ENCODE measurements at regions not wholly inside any gene's neighbourhood (a gene's known extent, or its start where the extent isn't known, plus 50 kb on each side); places are given as distances from the start of the nearest gene placed in this dataset.

DNA sequence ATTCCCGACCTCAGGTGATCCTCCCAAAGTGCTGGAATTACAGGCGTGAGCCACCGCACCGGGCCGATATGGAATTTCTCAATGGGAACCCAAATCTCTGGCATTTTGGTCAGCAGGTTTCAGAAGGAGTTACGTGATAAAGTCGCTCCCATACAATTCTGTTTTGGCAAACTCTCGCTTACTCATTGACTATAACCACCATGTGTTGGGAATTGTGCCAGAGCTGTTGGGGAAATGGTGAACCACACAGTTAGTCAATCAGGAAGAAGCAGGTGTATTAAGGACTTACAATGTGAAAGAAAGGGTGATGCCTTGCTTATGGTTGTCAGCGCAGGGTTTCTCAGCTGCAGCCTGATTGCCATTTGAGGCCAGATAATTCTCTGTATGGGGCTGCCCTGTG is 410.5 kb downstream of the QKI start:
- no peak for DNase-seq

DNA sequence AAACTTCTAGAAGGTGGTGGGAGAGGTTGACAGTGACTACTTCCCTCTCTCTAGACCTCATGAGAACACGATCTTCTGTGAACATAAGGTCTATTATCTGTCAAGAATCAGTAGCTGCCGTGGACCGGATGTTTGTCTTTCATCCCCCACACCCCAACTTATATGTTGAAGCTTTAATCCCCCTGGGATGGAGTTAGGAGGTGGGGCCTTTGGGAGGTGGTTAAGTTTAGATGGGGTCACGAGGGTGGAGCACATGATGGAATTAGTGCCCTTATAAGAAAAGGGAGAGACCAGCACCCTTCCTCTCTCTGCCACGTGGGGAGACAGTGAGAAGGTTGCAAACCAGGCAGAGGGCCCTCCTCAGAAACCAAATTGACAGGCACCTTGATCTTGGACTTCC is 409.1 kb downstream of the QKI start:
- DNase-seq = no peak

DNA sequence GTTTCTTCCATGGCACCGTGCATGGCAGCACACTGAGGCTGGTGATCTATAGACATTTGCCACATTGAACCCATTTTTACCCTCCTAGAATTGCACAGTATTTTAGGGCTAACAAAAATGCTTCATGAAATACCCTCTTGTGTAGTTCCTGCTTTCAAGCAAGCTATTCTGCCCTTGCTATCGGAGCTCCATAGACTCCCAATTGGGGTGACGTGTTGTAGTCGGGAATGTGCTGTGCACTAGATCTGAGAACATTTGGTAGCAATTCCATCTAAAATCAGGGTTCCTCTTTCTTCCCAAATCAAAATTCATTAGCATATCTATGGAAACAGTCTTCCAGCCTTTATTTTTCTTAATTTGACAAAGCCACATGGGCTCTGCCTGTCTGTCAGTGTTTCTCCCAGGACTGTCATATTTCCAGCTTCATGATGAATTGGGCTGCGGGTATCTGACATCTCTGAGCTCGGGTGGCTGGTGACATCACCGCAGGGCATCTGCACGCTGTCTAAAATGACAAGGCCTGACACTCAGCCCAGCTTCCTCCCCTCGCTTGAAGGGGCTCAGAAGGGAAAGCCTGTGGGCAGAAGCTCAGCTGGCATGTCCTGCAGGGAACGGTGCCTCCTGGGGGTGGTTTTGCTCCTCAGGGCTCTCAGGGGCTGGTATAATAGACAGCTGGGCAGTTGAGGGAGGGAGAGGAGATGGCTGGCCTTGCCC is 406.4 kb downstream of the QKI start:
- no peak for DNase-seq

DNA sequence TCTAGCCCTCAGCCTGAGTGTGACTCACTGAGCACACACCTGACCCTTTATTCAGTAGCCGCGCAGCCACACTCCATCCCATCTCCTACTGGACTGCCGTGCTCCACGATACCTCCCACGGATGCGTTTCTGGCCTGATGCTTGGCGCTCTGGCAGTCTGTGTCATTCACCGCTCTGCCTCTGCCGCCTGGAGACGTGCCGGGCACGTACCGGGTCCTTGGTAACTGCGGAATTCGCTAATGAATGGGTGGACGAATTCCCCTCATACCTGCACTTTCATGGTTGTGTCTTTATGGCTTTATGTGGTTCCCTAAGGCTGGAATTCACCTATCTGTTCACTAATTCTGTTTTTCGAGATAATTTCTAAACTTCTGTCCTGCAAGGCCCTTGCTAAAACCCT is 405.7 kb downstream of the QKI start:
- no peak for DNase-seq

DNA sequence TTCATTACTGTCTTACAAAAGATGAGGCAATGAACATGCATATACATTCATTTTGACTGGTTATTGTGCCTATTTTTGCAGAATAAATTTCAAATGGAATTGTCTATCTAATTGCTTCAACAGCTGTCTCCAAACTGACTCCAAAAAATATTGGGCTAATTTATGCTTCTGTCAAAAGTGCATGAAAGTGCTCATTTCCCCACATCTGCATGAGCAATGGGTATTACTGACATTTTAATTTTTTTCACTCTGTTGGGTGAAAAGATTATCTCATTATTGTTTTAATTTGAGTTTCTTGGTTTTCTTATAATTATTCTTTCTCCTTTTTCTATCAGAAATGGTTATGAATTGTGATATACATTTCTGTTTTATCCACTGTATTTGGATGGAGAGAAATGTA is 404.2 kb downstream of the QKI start:
- no peak for DNase-seq

DNA sequence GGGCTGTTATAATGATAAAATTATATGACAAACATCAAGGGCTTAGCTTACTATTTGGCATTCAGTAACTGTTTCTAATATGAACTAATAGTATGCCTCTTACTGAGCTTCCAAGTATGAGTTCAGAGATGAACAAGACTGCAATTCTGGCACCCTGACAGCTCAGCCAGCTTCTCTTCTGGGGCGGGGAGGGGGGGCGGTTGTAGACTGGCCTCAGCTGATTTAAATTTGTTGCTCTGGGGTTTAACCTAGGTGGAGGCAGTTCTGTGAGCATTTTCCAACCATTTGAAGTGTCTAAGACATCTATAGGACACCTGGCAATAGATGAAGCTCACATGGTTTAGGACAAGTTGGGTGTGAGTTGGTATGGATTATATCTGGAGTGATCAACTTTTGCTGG is 401.9 kb downstream of the QKI start:
- DNase-seq = no peak

DNA sequence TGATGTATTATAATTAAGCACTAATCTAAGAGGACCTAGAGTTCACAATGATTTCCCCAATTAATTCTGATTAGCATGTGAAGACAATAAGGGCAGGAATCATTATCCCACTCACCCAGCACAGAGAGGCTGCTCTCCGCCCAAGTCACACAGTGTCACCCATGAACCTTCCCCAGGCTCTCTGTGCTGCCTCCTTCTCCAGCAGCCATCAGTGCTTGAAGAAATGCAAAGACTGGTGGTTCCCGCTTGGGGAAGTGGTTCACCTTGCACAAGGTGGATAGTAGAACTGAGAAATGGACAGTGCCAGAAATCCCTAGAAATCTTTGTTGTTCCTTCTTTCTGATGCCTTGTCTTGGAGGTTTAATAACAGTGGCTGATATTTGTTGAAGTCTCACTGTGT is 401.3 kb downstream of the QKI start:
- no peak for DNase-seq

DNA sequence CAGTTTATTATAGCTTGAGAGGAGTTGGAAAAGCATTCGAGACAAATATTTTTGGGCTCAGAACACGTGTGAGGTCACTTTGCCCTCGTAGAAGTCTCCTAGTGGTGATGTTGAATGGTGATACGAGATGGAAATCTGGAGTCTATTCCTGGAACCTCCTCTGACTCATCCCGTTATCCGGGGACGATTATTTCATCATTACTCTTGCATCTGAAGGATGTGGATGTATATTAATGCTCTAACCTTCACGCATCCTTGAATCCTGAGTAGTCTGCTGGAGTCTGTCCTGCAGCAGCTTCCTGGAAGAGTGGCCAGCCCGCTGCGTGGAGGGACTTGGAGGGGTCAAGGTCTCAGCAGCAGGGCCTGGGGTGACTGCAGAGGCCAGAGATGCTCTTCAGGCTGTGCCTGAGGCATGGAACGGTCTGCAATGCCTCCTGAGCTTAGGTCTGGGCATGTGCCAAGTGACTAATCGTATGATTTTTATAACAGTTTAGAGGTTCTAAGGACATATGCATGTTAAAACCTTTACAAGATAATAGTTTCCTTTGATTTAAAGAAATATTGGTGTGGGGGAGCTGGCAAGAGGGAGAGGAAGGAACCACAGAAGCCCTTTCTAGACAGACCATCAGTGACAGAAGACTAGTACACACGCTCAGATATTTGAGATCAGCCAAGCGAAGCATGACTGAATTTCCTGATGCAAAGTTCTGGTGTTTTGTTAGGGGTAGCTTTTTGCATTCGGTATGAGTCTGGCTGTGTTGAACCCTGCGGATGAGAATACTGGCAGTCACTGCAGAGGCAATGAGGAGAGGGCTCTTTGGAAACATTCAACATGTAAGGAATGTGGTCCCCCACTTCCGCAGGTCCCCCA is 400.2 kb downstream of the QKI start:
- no peak for DNase-seq

DNA sequence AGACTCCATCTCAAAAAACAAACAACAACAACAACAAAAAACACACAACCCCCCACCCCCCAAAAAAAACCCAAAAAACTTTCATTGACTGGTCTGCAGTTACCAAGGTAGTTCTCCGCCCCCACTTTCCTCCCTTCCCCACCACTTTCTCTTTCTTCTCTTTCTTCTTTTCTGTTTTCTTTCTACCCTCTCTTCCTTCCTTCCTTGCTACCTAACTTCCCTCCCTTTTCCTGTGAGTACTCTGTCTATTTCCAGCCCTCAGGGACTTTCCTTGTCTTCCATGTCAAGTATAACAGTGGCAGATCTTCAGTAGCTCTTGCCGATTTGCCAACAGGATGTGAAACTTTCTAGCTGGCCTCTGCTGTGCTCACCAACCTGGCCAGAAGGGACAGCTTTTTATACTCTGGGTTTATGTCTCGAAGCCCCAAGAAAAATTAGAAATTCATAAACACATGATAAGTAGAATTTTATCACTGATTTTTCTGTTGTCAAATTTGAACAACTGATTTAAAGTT is 399.5 kb downstream of the QKI start:
- no peak for DNase-seq

DNA sequence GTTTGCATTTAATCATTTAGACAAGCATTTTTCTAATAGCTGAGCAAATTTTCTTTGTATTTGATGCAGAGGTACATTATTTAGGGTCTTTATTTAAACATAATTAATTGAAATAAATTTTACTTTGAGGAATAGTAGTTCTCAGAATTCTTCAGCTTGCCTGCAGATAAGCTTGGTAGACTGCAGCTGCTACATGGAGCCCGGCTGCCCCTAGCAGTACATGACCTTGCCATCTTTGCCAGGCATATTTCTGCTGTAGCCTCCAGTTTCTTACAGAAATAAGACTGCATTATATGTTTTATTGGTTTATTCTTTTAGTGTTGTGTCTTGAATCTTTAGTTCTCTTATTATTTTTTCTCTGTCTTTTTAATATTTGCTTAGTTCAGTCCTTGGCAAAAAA is 396.8 kb downstream of the QKI start:
- no peak for DNase-seq

DNA sequence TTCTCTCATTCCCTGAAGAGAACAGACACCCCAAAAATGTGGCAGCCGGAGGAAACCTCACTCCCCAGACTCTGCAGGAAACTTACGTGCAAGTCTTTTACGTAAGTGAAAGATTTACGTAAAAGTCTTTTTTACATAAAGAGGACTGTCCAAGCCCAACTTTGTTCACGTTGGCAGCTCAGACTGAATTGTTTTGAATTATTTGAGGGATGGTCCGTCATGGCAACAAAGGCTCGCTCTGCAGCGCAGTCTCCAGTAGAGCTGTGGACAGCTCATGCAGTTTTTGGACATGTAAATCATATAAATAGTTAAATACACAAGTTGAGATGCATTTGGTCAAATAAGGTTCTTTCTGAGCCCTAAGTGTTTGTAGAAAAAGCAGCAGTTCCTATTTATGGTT is 394.8 kb downstream of the QKI start:
- no peak for DNase-seq

DNA sequence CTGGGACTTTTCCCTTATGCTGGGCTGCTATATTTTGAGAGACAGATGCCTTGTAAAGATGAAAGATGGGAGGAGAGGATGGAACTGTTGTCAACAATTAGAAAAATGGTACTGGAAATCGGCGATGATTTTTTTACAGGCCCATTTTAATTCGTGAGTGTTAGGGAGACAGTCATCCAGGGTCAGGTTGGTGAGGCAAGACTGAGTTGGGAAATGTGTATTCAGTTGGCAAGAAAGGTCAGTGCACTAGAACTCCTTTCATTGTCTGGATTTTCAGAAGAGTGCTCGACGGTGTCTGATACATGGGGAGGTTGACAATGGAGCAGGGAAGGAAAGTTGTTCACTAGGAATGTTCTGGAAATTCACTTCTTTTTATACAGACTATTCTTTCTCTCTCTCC is 394.4 kb downstream of the QKI start:
- no peak for DNase-seq

DNA sequence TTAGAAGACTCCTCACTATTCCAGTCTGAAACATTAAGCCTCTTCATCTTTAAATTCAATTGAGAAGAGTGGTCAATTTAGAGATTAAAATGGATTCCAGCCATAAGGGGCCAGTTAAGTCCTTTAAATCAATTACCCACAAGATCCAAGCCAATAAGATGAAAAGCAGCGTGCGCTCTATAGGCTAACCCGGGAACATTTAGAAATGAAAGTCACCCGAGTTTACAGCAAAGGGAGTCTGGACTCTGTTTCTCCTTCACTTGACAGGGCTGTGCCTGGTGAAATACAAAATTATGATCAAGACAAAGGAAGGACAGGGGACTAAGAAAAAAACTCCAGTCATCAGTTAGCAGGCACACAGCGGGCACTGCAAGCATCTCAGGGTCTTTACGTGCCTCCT is 393.7 kb downstream of the QKI start:
- DNase-seq = no peak

DNA sequence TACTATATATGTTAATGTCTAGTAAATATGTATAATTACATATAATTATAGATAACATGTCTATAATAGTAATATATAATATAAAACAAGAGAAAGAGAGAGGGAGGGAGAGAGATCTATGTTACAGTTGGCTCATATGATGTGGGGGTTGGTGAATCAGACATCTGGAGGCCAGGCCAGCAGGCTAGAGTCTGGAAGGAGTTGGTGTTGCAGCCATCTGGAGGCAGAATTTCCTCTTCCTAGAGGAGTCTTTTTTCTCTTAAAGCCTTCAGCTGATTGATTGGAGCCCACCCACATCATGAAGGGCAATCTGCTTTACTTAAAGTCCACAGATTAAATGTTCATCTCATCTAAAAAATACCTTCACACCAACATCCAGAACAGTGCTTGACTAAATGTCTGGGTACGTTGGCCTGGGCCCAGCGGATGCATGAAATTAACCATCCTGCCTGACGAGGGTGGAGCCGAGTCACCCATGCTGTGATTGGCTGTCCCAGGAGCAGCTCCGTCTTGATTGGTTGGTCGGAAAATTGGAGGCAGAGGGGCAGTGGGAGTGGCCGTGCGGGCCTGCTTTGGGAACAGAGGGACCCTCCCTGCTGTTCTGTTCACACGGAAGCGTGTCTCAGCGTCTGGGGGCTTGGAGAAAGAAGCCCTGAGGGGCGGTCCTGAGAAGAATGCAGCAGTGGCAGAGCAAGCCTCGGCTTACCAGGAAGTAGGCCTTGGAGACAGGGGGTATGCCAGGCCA is 392.4 kb downstream of the QKI start:
- peak in 1 of 2 donors; percentile 12 for DNase-seq

DNA sequence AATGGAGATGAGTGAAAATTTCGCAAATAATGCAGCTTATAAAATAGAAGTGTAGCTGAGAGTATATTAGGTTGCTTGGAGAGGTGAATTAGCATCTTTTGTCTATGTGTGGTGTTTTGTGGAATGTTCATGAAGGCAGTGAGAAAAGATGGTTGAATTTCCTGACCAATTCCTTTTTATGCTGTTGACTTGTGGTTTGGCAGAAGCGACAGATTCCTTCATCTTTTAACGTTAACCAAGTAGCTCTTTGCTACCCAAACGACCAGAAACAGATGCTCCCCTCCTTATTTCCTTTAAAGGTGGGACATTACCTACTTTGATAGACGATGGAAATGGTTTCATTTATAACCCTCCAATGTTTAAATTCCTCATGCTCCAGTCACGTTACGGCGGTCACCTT is 390.5 kb downstream of the QKI start:
- DNase-seq = no peak

DNA sequence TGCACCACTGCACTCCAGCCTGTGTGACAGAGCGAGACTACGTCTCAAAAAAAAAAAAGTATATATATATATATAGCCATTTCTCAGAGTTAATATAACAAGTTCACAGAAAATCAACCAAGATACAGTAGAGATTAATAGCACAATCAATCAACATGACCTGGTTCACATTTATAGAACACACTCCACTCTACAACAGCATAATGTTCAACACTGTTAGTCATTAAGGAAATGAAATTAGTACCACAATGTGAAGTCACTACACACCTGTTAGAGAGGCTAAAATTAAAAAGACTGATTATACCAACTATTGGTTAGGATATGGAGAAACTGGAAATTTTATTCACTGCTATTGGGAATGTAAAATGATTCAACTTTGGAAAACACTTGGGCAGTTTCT is 387.7 kb downstream of the QKI start:
- DNase-seq = no peak

DNA sequence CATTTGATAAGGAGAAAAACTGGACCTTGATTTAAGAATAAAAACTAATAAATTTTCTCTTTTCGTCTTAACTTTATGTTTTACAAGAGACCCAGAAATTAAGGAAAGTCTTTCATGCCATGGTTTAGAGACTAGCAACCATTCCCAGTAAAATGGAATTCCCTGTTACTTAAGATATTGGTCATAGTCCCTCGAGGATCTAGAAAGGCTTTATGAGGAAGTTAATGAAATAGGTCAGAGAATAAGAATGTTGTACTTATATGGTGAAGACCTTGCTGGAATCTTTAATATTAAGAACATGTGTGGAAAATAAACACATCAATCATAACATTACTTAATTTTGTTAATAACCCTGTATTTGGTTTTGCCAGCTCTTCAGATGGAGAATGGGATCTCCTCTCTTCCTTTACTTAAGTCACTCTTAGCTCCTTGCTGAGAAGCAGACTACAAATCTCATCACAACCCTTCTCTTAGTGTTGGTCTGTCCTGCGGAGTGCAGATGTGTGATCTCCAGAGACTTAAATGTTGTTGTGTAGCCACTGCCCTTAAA is 382.9 kb downstream of the QKI start:
- no peak for DNase-seq

DNA sequence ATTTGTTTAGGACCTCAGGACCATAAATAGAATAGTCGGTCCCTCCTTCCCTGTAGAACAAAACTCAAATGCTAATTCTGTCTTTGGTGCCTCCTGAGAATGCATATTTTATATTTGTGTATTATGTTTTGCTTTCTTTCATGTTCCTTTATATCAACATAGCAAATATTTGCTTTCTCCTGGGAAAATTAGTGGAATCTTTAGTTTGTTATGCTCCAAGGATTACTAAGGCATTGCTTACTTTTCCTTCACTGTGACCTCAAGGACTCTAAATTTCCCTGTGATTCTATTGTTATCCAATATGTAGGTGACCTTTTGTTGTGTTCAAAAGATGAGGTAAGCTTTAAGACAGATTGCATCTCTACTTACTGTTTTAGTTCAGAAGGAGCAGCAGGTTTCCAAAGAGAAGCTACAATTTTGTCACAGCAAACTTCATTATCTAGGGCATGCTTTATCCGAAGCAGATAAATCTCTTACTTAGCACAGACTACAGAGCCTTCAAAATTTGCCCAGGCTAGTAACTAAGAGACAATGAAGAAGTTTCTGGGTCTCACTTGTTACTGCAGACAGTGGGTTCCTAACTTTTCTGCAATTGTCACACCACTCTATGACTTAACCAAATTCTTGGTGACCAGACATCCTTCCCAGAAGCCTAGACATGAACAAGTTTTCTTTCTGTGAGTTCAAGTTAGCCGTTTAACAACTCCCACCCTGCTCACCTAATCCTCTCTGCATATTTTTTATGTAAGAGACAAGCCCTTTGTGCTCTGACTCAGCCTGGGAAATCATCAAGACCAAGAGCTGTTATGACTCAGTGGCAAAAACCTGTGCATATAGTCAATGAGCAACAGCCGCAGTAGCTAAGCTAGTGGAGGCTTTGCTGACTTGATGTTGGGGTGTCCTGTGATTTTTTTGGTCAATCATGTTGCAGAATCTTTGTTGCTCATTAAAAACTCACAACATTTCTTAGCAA is 378.8 kb downstream of the QKI start:
- no peak for DNase-seq

DNA sequence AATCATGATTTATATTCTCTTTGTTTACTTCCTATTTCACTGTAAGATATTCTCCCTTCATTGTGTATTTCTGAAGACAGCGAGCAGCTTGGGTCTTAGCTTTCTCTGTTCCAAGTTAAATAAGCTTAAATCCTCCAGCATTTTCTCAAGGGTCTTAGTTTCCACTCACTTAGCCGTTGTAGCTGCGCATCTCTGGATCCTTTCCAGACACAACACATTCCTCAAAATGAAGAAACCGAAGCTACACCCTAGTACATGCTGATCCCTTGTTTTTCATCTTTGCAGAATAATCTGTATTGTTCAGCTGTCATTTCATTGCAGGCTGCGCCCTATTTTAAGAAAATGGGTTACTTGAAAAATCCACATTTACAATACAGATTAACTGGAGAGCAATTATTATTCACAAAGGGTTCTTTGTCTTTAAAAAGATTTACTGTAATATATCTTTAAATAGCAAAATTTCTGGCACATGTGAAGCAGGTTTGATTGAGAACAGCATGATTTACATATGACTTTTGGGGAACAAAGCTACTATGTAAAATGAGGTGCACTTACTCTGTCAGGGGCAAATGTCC is 375.8 kb downstream of the QKI start:
- DNase-seq = no peak

DNA sequence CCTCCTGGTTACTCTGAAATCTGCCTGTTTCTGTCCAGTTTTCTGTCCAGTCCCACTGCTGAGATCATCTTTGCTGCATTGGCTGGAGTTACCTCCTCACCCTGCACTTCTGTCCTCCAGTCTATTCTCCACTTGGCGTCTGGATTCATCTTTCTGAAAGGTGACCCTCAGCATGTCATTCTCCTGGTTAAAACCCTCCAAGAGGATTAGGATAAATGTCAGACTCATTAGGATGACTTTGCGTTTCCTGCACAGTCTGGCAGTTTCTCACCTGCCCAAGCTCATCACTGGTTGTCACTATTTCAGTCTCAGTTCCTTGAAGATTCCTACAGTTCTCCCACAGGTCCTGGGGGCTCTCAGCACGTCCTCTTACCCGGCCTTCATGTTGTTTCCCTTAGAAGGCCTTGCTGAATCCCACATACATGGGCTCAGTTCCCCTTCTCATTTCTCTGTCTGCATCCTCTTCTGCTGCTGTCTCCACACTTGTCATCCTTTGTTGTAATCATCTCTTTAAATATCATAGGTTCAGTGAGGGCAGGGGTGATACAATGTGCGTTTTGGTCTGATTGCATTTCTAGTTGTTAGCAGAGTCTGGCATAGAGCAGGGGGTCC is 374.8 kb downstream of the QKI start:
- DNase-seq = peak in 1 of 2 donors; percentile 38
